Chondrocyte (in vitro differentiated cells): ENCODE measurements at regions not wholly inside any gene's neighbourhood (a gene's known extent, or its start where the extent isn't known, plus 50 kb on each side); places are given as distances from the start of the nearest gene placed in this dataset.
A peak's percentile ranks its signal among the peaks of the same experiment; 100 is the strongest.

Source experiments
- DNase-seq: peaks from one replicate; pipeline ENCODE4 v3.0.0; 2021; ENCODE audit warnings: mixed read lengths, low spot score
- H3K27ac Mint-ChIP-seq: one replicate; pipeline ENCODE4 v1.8.0; 2021; ENCODE audit warnings: mild to moderate bottlenecking, moderate library complexity, mixed read lengths; ENCODE audit not compliant: unreplicated experiment
- H3K27me3 Mint-ChIP-seq: 2 replicates; pipeline ENCODE4 v1.8.0; 2021; ENCODE audit warnings: low read depth, mixed read lengths
- H3K36me3 Mint-ChIP-seq: 2 replicates; pipeline ENCODE4 v1.8.0; 2021; ENCODE audit warnings: low read depth, mixed read lengths
- H3K4me1 Mint-ChIP-seq: 2 replicates; pipeline ENCODE4 v1.8.0; 2021; ENCODE audit warnings: low read depth, mild to moderate bottlenecking, mixed read lengths
- H3K4me3 Mint-ChIP-seq: one replicate; pipeline ENCODE4 v1.8.0; 2021; ENCODE audit warnings: mild to moderate bottlenecking, moderate library complexity, mixed read lengths; ENCODE audit not compliant: unreplicated experiment
- H3K9me3 Mint-ChIP-seq: 2 replicates; pipeline ENCODE4 v1.8.0; 2021; ENCODE audit warnings: low read depth, mixed read lengths
- CTCF ChIP-seq: fragments of 200-600 bp; sonication (generic); IDR thresholded peaks from 2 replicates; pipeline ENCODE4 v1.5.0; 2021; ENCODE audit warnings: antibody characterized with exemption, mild to moderate bottlenecking, moderate library complexity

GRCh38 chr4:27844376-27844775 lies 983.7 kb downstream of the STIM2 start:
- DNase-seq: no peak
- H3K9me3 Mint-ChIP-seq: no peaks in the 10 kb centered on the region
- no peak overlapping the region for H3K27ac Mint-ChIP-seq
- H3K36me3 Mint-ChIP-seq: no peaks in the 10 kb centered on the region
- no peak overlapping the region for H3K4me3 Mint-ChIP-seq
- H3K27me3 Mint-ChIP-seq: no peaks in the 10 kb centered on the region
- peaks cover 2% of the 10 kb centered on the region for H3K4me1 Mint-ChIP-seq
- TF ChIP-seq CTCF: no peak

- no peaks in the 10 kb centered on the region for H3K9me3 Mint-ChIP-seq
- no peak overlapping the region for H3K27ac Mint-ChIP-seq
- no peak for TF ChIP-seq CTCF
- no peak overlapping the region for H3K4me3 Mint-ChIP-seq
- H3K36me3 Mint-ChIP-seq: no peaks in the 10 kb centered on the region
- H3K27me3 Mint-ChIP-seq: no peaks in the 10 kb centered on the region
- no peak for DNase-seq
- H3K4me1 Mint-ChIP-seq: peaks cover 2% of the 10 kb centered on the region
These were observed 986.3 kb downstream of the STIM2 start for GRCh38 chr4:27846951-27847350.

- Mint-ChIP-seq H3K27me3 (no peaks in the 10 kb centered on the region), H3K36me3 (peaks cover 2% of the 10 kb centered on the region), H3K27ac (peak overlapping the region; percentile 49), H3K4me1 (peaks cover 17% of the 10 kb centered on the region), H3K9me3 (peaks cover 14% of the 10 kb centered on the region), H3K4me3 (no peak overlapping the region)
- TF ChIP-seq CTCF: peak; percentile 89
- DNase-seq: no peak
These were observed 1000.7 kb downstream of the STIM2 start for GRCh38 chr4:27861381-27861787.

GRCh38 chr4:27861802-27862201 lies 1001.2 kb downstream of the STIM2 start:
- peaks cover 18% of the 10 kb centered on the region for H3K4me1 Mint-ChIP-seq
- H3K36me3 Mint-ChIP-seq: peaks cover 2% of the 10 kb centered on the region
- no peak for DNase-seq
- TF ChIP-seq CTCF: no peak
- no peak overlapping the region for H3K4me3 Mint-ChIP-seq
- no peaks in the 10 kb centered on the region for H3K27me3 Mint-ChIP-seq
- peak overlapping the region; percentile 9 for H3K27ac Mint-ChIP-seq
- peaks cover 13% of the 10 kb centered on the region for H3K9me3 Mint-ChIP-seq

- Mint-ChIP-seq H3K27ac (no peak overlapping the region), H3K9me3 (no peaks in the 10 kb centered on the region), H3K27me3 (no peaks in the 10 kb centered on the region), H3K4me3 (no peak overlapping the region), H3K4me1 (peaks cover 13% of the 10 kb centered on the region), H3K36me3 (no peaks in the 10 kb centered on the region)
- no peak for TF ChIP-seq CTCF
- DNase-seq: no peak
These were observed 1013.0 kb downstream of the STIM2 start for GRCh38 chr4:27873596-27873995.
